Liver (tissue), 8 donors: ENCODE measurements at regions not wholly inside any gene's neighbourhood (a gene's known extent, or its start where the extent isn't known, plus 50 kb on each side); places are given as distances from the start of the nearest gene placed in this dataset.

Experiments
- DNase-seq: peaks from one replicate; pipeline ENCODE4 v3.0.0-alpha.2; 2017; ENCODE audit warnings: low spot score
- H3K27ac ChIP-seq, 2 donors: one replicate each; pipeline ENCODE4 v1.7.0; 2013; ENCODE audit warnings: inconsistent platforms in 2 of 2, low read length in 2 of 2, control low read depth in 1 of 2, low read depth in 1 of 2, mild to moderate bottlenecking in 1 of 2
- H3K27me3 ChIP-seq, 4 donors: one replicate each; pipeline versions ENCODE4 v1.6.1 to v1.7.0; 2013; ENCODE audit warnings: low read length in 3 of 4, inconsistent platforms in 1 of 4, mild to moderate bottlenecking in 1 of 4, moderate library complexity in 1 of 4; ENCODE audit not compliant: control insufficient read depth in 4 of 4, insufficient read depth in 4 of 4
- H3K36me3 ChIP-seq, 4 donors: one replicate each; pipeline versions ENCODE4 v1.6.1 to v1.7.0; 2013; ENCODE audit warnings: low read length in 3 of 4, mild to moderate bottlenecking in 3 of 4, low read depth in 1 of 4, moderate library complexity in 1 of 4; ENCODE audit not compliant: control insufficient read depth in 4 of 4, insufficient read depth in 3 of 4
- H3K4me1 ChIP-seq, 4 donors: one replicate each; pipeline versions ENCODE4 v1.6.1 to v1.7.0; 2013; ENCODE audit warnings: low read length in 3 of 4, mild to moderate bottlenecking in 3 of 4, moderate library complexity in 1 of 4; ENCODE audit not compliant: control insufficient read depth in 4 of 4, insufficient read depth in 4 of 4
- H3K4me3 ChIP-seq, 3 donors: one replicate each; pipeline versions ENCODE4 v1.6.1 to v1.7.0; 2013; ENCODE audit warnings: low read length in 3 of 3, control low read depth in 1 of 3, low read depth in 1 of 3, mild to moderate bottlenecking in 1 of 3
- H3K9ac ChIP-seq, 2 donors: one replicate each; pipeline ENCODE4 v1.7.0; 2013; ENCODE audit warnings: low read length in 2 of 2, mild to moderate bottlenecking in 2 of 2, moderate library complexity in 2 of 2, control low read depth in 1 of 2, low read depth in 1 of 2
- H3K9me3 ChIP-seq, 4 donors: one replicate each; pipeline versions ENCODE4 v1.6.1 to v1.7.0; 2013; ENCODE audit warnings: low read length in 3 of 4; ENCODE audit not compliant: control insufficient read depth in 4 of 4
- ATF3 ChIP-seq: IDR thresholded peaks from 2 replicates; pipeline ENCODE4 v1.6.1; 2016; ENCODE audit warnings: antibody characterized with exemption
- FOXA1 ChIP-seq: IDR thresholded peaks from 2 replicates; pipeline ENCODE4 v1.6.1; 2016; ENCODE audit warnings: antibody characterized with exemption
- FOXA2 ChIP-seq: IDR thresholded peaks from 2 replicates; pipeline ENCODE4 v1.6.1; 2016; ENCODE audit warnings: antibody characterized with exemption
- GABPA ChIP-seq, 2 donors: IDR thresholded peaks in 1 of 2; conservative IDR thresholded peaks in 1 of 2; 2 replicates each; pipeline ENCODE4 v1.6.1; 2016; ENCODE audit warnings: antibody characterized with exemption in 2 of 2, mild to moderate bottlenecking in 1 of 2, moderate library complexity in 1 of 2
- HNF4A ChIP-seq, 2 donors: conservative IDR thresholded peaks; 2 replicates each; pipeline ENCODE4 v1.6.1; 2016; ENCODE audit warnings: antibody characterized with exemption in 2 of 2, mild to moderate bottlenecking in 2 of 2
- HNF4G ChIP-seq: IDR thresholded peaks from 2 replicates; pipeline ENCODE4 v1.6.1; 2016; ENCODE audit warnings: antibody characterized with exemption
- JUND ChIP-seq, 2 donors: IDR thresholded peaks; 2 replicates each; pipeline ENCODE4 v1.6.1; 2016; ENCODE audit warnings: antibody characterized with exemption in 2 of 2
- MAX ChIP-seq: IDR thresholded peaks from 2 replicates; pipeline ENCODE4 v1.6.1; 2016; ENCODE audit warnings: antibody characterized with exemption
- NR2F2 ChIP-seq: IDR thresholded peaks from 2 replicates; pipeline ENCODE4 v1.6.1; 2016; ENCODE audit warnings: antibody characterized with exemption
- RAD21 ChIP-seq, 2 donors: IDR thresholded peaks; 2 replicates each; pipeline ENCODE4 v1.6.1; 2016; ENCODE audit warnings: antibody characterized with exemption in 2 of 2, mild to moderate bottlenecking in 2 of 2
- RXRA ChIP-seq, 2 donors: IDR thresholded peaks; 2 replicates each; pipeline ENCODE4 v1.6.1; 2017 to 2018; ENCODE audit warnings: antibody characterized with exemption in 2 of 2, mild to moderate bottlenecking in 1 of 2
- SP1 ChIP-seq: IDR thresholded peaks from 2 replicates; pipeline ENCODE4 v1.6.1; 2018; ENCODE audit warnings: antibody characterized with exemption, mild to moderate bottlenecking
- TAF1 ChIP-seq: conservative IDR thresholded peaks from 2 replicates; pipeline ENCODE4 v1.6.1; 2016; ENCODE audit warnings: antibody characterized with exemption, mild to moderate bottlenecking
- YY1 ChIP-seq: IDR thresholded peaks from 2 replicates; pipeline ENCODE4 v1.6.1; 2016; ENCODE audit warnings: antibody characterized with exemption, mild to moderate bottlenecking
- WGBS: extraction: QIAGEN DNeasy Blood & Tissue Kit; methylation state at CpG from one replicate; pipeline ENCODE4 v1.1.7; 2013; 5-methylcytosine and 5-hydroxymethylcytosine counted together
- TF ChIP-seq, protein P1 (sequence below): IDR thresholded peaks from 2 replicates; pipeline ENCODE4 v1.6.1; 2016; ENCODE audit warnings: antibody characterized with exemption, mild to moderate bottlenecking
- TF ChIP-seq, protein P2 (sequence below): IDR thresholded peaks from 2 replicates; pipeline ENCODE4 v1.6.1; 2016; ENCODE audit warnings: antibody characterized with exemption
- TF ChIP-seq, protein P3 (sequence below): fragments of 150-350 bp; IDR thresholded peaks from 2 replicates; pipeline ENCODE4 v1.5.1; 2017; ENCODE audit warnings: improper control_type of control experiment, low read depth, low read length; ENCODE audit not compliant: missing input control
- donor health status: healthy.
- donor health status: healthy.
- donor health status: healthy.
- donor health status: healthy.
- donor health status: healthy.

GRCh38 chr11:90373971-90374370 lies 151.1 kb upstream of the CHORDC1 start (continued):
- TF ChIP-seq, protein P1, sequence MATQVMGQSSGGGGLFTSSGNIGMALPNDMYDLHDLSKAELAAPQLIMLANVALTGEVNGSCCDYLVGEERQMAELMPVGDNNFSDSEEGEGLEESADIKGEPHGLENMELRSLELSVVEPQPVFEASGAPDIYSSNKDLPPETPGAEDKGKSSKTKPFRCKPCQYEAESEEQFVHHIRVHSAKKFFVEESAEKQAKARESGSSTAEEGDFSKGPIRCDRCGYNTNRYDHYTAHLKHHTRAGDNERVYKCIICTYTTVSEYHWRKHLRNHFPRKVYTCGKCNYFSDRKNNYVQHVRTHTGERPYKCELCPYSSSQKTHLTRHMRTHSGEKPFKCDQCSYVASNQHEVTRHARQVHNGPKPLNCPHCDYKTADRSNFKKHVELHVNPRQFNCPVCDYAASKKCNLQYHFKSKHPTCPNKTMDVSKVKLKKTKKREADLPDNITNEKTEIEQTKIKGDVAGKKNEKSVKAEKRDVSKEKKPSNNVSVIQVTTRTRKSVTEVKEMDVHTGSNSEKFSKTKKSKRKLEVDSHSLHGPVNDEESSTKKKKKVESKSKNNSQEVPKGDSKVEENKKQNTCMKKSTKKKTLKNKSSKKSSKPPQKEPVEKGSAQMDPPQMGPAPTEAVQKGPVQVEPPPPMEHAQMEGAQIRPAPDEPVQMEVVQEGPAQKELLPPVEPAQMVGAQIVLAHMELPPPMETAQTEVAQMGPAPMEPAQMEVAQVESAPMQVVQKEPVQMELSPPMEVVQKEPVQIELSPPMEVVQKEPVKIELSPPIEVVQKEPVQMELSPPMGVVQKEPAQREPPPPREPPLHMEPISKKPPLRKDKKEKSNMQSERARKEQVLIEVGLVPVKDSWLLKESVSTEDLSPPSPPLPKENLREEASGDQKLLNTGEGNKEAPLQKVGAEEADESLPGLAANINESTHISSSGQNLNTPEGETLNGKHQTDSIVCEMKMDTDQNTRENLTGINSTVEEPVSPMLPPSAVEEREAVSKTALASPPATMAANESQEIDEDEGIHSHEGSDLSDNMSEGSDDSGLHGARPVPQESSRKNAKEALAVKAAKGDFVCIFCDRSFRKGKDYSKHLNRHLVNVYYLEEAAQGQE, result no peak

GRCh38 chr11:90364527-90364926 lies 141.7 kb upstream of the CHORDC1 start:
- no peak overlapping the region for H3K4me3 ChIP-seq
- TF ChIP-seq, protein P2, sequence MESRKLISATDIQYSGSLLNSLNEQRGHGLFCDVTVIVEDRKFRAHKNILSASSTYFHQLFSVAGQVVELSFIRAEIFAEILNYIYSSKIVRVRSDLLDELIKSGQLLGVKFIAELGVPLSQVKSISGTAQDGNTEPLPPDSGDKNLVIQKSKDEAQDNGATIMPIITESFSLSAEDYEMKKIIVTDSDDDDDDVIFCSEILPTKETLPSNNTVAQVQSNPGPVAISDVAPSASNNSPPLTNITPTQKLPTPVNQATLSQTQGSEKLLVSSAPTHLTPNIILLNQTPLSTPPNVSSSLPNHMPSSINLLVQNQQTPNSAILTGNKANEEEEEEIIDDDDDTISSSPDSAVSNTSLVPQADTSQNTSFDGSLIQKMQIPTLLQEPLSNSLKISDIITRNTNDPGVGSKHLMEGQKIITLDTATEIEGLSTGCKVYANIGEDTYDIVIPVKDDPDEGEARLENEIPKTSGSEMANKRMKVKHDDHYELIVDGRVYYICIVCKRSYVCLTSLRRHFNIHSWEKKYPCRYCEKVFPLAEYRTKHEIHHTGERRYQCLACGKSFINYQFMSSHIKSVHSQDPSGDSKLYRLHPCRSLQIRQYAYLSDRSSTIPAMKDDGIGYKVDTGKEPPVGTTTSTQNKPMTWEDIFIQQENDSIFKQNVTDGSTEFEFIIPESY, result no peak
- no peak for TF ChIP-seq MAX
- no peak for TF ChIP-seq JUND (IDR thresholded peaks at IDR 0.05)
- TF ChIP-seq HNF4G, result no peak
- no peak for TF ChIP-seq NR2F2
- TF ChIP-seq FOXA2, result no peak
- no peak for TF ChIP-seq ATF3
- no peak for TF ChIP-seq FOXA1
- TF ChIP-seq TAF1, result no peak
- TF ChIP-seq HNF4A (conservative IDR thresholded peaks at IDR 0.05), result no peak
- H3K27ac ChIP-seq, result peak overlapping the region in 1 of 2 donors; percentile 18
- H3K9me3 ChIP-seq, result no peaks in the 10 kb centered on the region
- no peak for DNase-seq
- WGBS, result 68% methylated on average over 2 of the region's 2 CpGs
- H3K9ac ChIP-seq, result no peak overlapping the region
- H3K4me1 ChIP-seq, result peaks cover 0 to 16% (median 13%) of the 10 kb centered on the region in 4 donors
- H3K36me3 ChIP-seq, result no peaks in the 10 kb centered on the region
- no peaks in the 10 kb centered on the region for H3K27me3 ChIP-seq

- 29% methylated on average over 1 of the region's 1 CpG for WGBS
- no peak for TF ChIP-seq GABPA (IDR thresholded peaks at IDR 0.05 in 1 of 2, conservative IDR thresholded peaks at IDR 0.05 in 1 of 2)
- TF ChIP-seq TAF1, result no peak
- TF ChIP-seq HNF4G, result no peak
- TF ChIP-seq MAX, result no peak
- TF ChIP-seq JUND (IDR thresholded peaks at IDR 0.05), result no peak
- no peak for TF ChIP-seq ATF3
- TF ChIP-seq FOXA2, result peak; percentile 85
- TF ChIP-seq, protein P3, sequence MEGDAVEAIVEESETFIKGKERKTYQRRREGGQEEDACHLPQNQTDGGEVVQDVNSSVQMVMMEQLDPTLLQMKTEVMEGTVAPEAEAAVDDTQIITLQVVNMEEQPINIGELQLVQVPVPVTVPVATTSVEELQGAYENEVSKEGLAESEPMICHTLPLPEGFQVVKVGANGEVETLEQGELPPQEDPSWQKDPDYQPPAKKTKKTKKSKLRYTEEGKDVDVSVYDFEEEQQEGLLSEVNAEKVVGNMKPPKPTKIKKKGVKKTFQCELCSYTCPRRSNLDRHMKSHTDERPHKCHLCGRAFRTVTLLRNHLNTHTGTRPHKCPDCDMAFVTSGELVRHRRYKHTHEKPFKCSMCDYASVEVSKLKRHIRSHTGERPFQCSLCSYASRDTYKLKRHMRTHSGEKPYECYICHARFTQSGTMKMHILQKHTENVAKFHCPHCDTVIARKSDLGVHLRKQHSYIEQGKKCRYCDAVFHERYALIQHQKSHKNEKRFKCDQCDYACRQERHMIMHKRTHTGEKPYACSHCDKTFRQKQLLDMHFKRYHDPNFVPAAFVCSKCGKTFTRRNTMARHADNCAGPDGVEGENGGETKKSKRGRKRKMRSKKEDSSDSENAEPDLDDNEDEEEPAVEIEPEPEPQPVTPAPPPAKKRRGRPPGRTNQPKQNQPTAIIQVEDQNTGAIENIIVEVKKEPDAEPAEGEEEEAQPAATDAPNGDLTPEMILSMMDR, result no peak
- peak; percentile 61 for TF ChIP-seq FOXA1
- TF ChIP-seq SP1, result no peak
- TF ChIP-seq, protein P2, result no peak
- TF ChIP-seq RAD21 (IDR thresholded peaks at IDR 0.05), result peak in 1 of 2 donors; percentile 18
- TF ChIP-seq YY1, result no peak
- peak in 1 of 2 donors; percentile 9 for TF ChIP-seq RXRA (IDR thresholded peaks at IDR 0.05)
These were observed 140.9 kb upstream of the CHORDC1 start for GRCh38 chr11:90363739-90364138.

More at GRCh38 chr11:90363739-90364138, 140.9 kb upstream of the CHORDC1 start:
- no peak overlapping the region for H3K27ac ChIP-seq
- no peak overlapping the region for H3K4me3 ChIP-seq
- H3K4me1 ChIP-seq, result peaks cover 0 to 16% (median 13%) of the 10 kb centered on the region in 4 donors
- no peaks in the 10 kb centered on the region for H3K27me3 ChIP-seq
- H3K36me3 ChIP-seq, result no peaks in the 10 kb centered on the region
- DNase-seq, result no peak
- H3K9ac ChIP-seq, result no peak overlapping the region
- H3K9me3 ChIP-seq, result no peaks in the 10 kb centered on the region
